ENCODE measurements at regions not wholly inside any gene's neighbourhood (a gene's known extent, or its start where the extent isn't known, plus 50 kb on each side); places are given as distances from the start of the nearest gene placed in this dataset.

DNA sequence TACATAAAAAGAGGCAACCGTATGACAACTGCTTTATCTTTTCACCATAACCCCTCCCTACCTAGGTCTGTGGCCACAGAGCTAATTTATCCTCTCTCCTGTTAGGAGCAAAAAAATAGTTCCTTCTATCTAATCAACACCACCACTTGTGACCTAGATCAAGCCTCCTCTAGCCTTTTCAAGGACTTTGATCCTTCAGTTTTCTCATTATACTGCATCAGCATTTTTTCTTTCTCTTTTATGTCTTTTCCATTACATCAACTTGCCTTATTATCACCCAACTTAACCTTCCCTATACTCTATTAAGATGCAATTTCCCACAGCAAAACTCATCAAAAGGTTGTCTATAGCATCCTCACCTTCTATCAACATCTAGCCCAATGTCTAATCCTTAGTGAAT lies 211.0 kb downstream of the ANKRD50 start:
- Histone ChIP-seq H3K27ac (ENCODE audit: control insufficient read depth, insufficient read depth, low read length) (no peak overlapping the region), H3K79me2 (ENCODE audit: control insufficient read depth, insufficient read depth, low read length) (no peaks in the 10 kb centered on the region), H3K4me3 (ENCODE audit: control insufficient read depth in 2 of 3, extremely low read depth in 1 of 3, insufficient read depth in 2 of 3, low read depth in 1 of 3, low read length in 3 of 3) (no peak overlapping the region), H3K9me1 (ENCODE audit: control insufficient read depth, extremely low read depth, insufficient read depth, low read length) (no peaks in the 10 kb centered on the region), H2AFZ (ENCODE audit: control insufficient read depth, low read length) (no peak overlapping the region), H3K4me2 (ENCODE audit: control insufficient read depth, extremely low read depth, insufficient read depth, low read depth, low read length) (no peak overlapping the region), H4K20me1 (ENCODE audit: control insufficient read depth, extremely low read depth, insufficient read depth, low read length) (no peaks in the 10 kb centered on the region), H3K36me3 (ENCODE audit: control insufficient read depth in 2 of 2, extremely low read depth in 1 of 2, insufficient read depth in 2 of 2, low read length in 2 of 2) (no peaks in the 10 kb centered on the region), H3K27me3 (ENCODE audit: control insufficient read depth, extremely low read depth, insufficient read depth, low read length) (no peaks in the 10 kb centered on the region), H3K4me1 (ENCODE audit: control insufficient read depth, extremely low read depth, insufficient read depth, low read length) (no peaks in the 10 kb centered on the region), H3K9ac (ENCODE audit: control insufficient read depth, extremely low read depth, insufficient read depth, low read length) (no peak overlapping the region), H3K9me3 (ENCODE audit: control insufficient read depth, low read depth, low read length) (no peaks in the 10 kb centered on the region)
- DNase-seq (ENCODE audit: low read depth, low spot score), result no peak
- no peak for TF ChIP-seq EZH2 (IDR thresholded peaks at IDR 0.05; ENCODE audit: low read length)
- TF ChIP-seq, protein P1, sequence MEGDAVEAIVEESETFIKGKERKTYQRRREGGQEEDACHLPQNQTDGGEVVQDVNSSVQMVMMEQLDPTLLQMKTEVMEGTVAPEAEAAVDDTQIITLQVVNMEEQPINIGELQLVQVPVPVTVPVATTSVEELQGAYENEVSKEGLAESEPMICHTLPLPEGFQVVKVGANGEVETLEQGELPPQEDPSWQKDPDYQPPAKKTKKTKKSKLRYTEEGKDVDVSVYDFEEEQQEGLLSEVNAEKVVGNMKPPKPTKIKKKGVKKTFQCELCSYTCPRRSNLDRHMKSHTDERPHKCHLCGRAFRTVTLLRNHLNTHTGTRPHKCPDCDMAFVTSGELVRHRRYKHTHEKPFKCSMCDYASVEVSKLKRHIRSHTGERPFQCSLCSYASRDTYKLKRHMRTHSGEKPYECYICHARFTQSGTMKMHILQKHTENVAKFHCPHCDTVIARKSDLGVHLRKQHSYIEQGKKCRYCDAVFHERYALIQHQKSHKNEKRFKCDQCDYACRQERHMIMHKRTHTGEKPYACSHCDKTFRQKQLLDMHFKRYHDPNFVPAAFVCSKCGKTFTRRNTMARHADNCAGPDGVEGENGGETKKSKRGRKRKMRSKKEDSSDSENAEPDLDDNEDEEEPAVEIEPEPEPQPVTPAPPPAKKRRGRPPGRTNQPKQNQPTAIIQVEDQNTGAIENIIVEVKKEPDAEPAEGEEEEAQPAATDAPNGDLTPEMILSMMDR (optimal IDR thresholded peaks at IDR 0.05 in 1 of 3, IDR thresholded peaks at IDR 0.05 in 1 of 3, conservative IDR thresholded peaks at IDR 0.05 in 1 of 3; ENCODE audit: extremely low read depth in 1 of 3, insufficient read depth in 2 of 3, low read length in 3 of 3), result no peak
- dilution Hi-C loops (cut with MboI; ENCODE audit: extremely low pct_ligation_motif_present, low sequenced_read_pairs), result no loop called here
- FAIRE-seq, result no peak

DNA sequence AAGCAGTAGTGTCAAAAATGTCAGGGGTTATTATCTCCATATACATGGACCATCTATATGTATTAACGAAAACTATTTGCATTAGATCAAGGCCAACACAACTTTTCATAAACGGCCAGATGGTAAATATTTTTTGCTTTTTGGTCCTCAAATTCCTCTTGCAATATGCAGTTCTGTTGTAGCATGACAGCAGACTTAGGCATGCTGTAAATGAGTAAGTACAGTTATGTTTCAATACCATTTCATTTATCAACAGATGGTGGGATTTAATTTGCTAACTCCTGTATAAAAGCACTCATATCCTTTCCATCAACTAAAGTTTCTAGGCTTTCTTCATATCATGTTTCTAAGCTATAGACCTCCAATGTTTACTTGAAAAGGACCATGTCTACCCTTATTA lies 208.1 kb downstream of the ANKRD50 start:
- Histone ChIP-seq H3K79me2 (ENCODE audit: control insufficient read depth, insufficient read depth, low read length) (no peaks in the 10 kb centered on the region), H3K9ac (ENCODE audit: control insufficient read depth, extremely low read depth, insufficient read depth, low read length) (no peak overlapping the region), H4K20me1 (ENCODE audit: control insufficient read depth, extremely low read depth, insufficient read depth, low read length) (no peaks in the 10 kb centered on the region), H3K4me1 (ENCODE audit: control insufficient read depth, extremely low read depth, insufficient read depth, low read length) (no peaks in the 10 kb centered on the region), H3K9me1 (ENCODE audit: control insufficient read depth, extremely low read depth, insufficient read depth, low read length) (no peaks in the 10 kb centered on the region), H3K4me3 (ENCODE audit: control insufficient read depth in 2 of 3, extremely low read depth in 1 of 3, insufficient read depth in 2 of 3, low read depth in 1 of 3, low read length in 3 of 3) (no peak overlapping the region), H2AFZ (ENCODE audit: control insufficient read depth, low read length) (no peak overlapping the region), H3K9me3 (ENCODE audit: control insufficient read depth, low read depth, low read length) (no peaks in the 10 kb centered on the region), H3K4me2 (ENCODE audit: control insufficient read depth, extremely low read depth, insufficient read depth, low read depth, low read length) (no peak overlapping the region), H3K27ac (ENCODE audit: control insufficient read depth, insufficient read depth, low read length) (no peak overlapping the region), H3K36me3 (ENCODE audit: control insufficient read depth in 2 of 2, extremely low read depth in 1 of 2, insufficient read depth in 2 of 2, low read length in 2 of 2) (no peaks in the 10 kb centered on the region), H3K27me3 (ENCODE audit: control insufficient read depth, extremely low read depth, insufficient read depth, low read length) (no peaks in the 10 kb centered on the region)
- TF ChIP-seq, protein P1 (optimal IDR thresholded peaks at IDR 0.05 in 1 of 3, IDR thresholded peaks at IDR 0.05 in 1 of 3, conservative IDR thresholded peaks at IDR 0.05 in 1 of 3; ENCODE audit: extremely low read depth in 1 of 3, insufficient read depth in 2 of 3, low read length in 3 of 3), result no peak
- no peak for TF ChIP-seq EZH2 (IDR thresholded peaks at IDR 0.05; ENCODE audit: low read length)
- no peak for DNase-seq (ENCODE audit: low read depth, low spot score)
- dilution Hi-C loops (cut with MboI; ENCODE audit: extremely low pct_ligation_motif_present, low sequenced_read_pairs), result no loop called here
- FAIRE-seq, result no peak
